HG03064 (cell line): ENCODE measurements at regions not wholly inside any gene's neighbourhood (a gene's known extent, or its start where the extent isn't known, plus 50 kb on each side); places are given as distances from the start of the nearest gene placed in this dataset.
"Not testable (repeated sequence)": the region's sequence is repeated elsewhere in the genome, so short reads cannot be mapped to it uniquely, and the experiment has no call there.

Experiments used
- ATAC-seq: cut with Tn5 transposase; IDR thresholded peaks from one replicate; pipeline ENCODE4 v1.9.1; 2021; ENCODE audit warnings: low read depth; ENCODE audit not compliant: unreplicated experiment

DNA sequence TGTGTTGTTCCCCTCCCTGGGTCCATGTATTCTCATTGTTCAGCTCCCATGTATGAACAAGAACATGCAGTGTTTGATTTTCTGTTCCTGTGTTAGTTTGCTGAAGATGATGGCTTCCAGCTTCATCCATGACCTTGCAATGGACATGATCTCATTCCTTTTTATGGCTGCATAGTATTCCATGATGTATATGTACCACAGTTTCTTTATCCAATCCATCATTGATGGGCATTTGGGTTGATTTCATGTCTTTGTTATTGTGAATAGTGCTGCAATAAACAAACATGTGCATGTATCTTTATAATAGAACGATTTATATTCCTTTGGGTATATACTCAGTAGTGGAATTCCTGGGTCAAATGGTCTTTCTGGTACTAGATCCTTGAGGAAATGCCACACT, 65.1 kb upstream of the SLC13A1 start:
- not testable (repeated sequence) for ATAC-seq

DNA sequence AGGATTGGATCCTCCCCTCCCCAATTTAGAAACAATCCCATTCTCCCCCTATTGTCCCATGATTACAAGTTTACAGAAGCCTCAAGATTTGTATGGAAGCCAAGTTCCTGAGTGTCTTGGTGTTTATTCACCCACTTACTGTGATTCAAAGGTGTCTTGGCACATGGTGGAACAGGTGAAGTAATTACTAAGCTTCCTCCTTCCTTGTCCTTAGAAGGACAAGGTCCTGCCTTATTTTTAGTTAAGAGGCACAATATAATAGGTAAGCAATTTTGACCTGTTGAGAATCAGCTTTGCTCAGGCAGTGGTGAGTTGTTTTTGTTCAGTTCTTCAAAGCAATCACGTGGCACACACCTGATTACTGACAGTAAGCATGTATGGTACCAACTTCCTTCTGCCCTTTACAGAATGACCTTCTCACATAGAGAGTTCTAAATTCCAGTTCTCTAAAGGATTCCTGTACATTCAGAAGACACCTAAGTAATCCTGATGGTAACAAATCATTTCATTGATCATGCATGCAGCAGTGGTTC, 60.7 kb upstream of the SLC13A1 start:
- no peak for ATAC-seq

DNA sequence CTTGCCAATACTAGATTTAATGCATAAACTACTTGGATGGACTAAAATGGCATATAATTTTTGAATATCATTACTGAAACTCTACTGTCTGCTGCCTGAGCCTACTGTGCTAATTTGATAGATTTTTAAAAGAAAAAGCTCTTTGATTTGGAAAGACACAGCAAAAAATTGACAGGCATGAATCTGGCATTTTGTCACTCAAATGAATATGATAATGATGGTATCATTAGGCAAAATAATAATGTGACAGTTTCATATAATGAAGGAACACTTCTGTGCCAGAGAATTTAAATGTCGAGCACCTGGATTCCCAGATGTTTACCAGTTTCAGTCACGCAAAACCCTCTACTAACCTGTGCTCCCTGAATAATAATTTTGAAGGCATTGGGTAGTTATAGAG, 60.0 kb upstream of the SLC13A1 start:
- no peak for ATAC-seq
